PC-9 (cell line): ENCODE measurements at regions not wholly inside any gene's neighbourhood (a gene's known extent, or its start where the extent isn't known, plus 50 kb on each side); places are given as distances from the start of the nearest gene placed in this dataset.

Experiments
- BruUV-seq: library from RNA; stranded (reverse); fragments of 400-500 nt; replicated peaks from 2 replicates; lab custom pipeline; 2021; lab: Mats Ljungman, UMichigan
- CTCF ChIA-PET: fragments of 300-600 bp; sonication (Branson Sonifier 250); formaldehyde crosslinking; loops from one replicate; lab custom pipeline; 2022; ENCODE audit warnings: antibody characterized with exemption; lab: Charles Lee
- POLR2A ChIA-PET: fragments of 300-600 bp; sonication (Branson Sonifier 250); formaldehyde crosslinking; loops from one replicate; lab custom pipeline; 2022; ENCODE audit warnings: antibody characterized with exemption; ENCODE audit not compliant: unreplicated experiment; lab: Charles Lee
- DNase-seq, 2 experiments: peaks; one replicate each; pipeline versions ENCODE4 v3.0.0 to v3.0.0-alpha.2; 2015 to 2022; ENCODE audit warnings: mixed read lengths in 1 of 2
- H2AFZ ChIP-seq: fragments of 200-600 bp; sonication (generic); 2 replicates; pipeline ENCODE4 v1.8.1; 2017; ENCODE audit warnings: antibody characterized with exemption
- H3F3A ChIP-seq: fragments of 200-600 bp; sonication (generic); 2 replicates; pipeline ENCODE4 v1.8.1; 2017; ENCODE audit warnings: antibody characterized with exemption, mild to moderate bottlenecking, low read depth; ENCODE audit not compliant: insufficient read depth
- H3K27ac ChIP-seq: fragments of 200-600 bp; sonication (generic); 2 replicates; pipeline ENCODE4 v1.6.1; 2016; ENCODE audit warnings: mixed run types
- H3K27me3 ChIP-seq: fragments of 200-600 bp; sonication (generic); 2 replicates; pipeline ENCODE4 v1.6.1; 2016; ENCODE audit warnings: low read depth, mixed run types; ENCODE audit not compliant: insufficient read depth
- H3K36me3 ChIP-seq: fragments of 200-600 bp; sonication (generic); 2 replicates; pipeline ENCODE4 v1.6.1; 2016; ENCODE audit warnings: low read depth, mixed run types
- H3K4me1 ChIP-seq: fragments of 200-600 bp; sonication (generic); replicated peaks from 2 replicates; pipeline ENCODE4 v1.6.1; 2016; ENCODE audit warnings: mixed run types; ENCODE audit not compliant: insufficient read depth
- H3K4me2 ChIP-seq: fragments of 200-600 bp; sonication (generic); 2 replicates; pipeline ENCODE4 v1.6.1; 2017; ENCODE audit warnings: mixed run types
- H3K4me3 ChIP-seq: fragments of 200-600 bp; sonication (generic); 2 replicates; pipeline ENCODE4 v1.6.1; 2016; ENCODE audit warnings: mixed run types
- H3K79me2 ChIP-seq: fragments of 200-600 bp; sonication (generic); 2 replicates; pipeline ENCODE4 v1.6.1; 2017; ENCODE audit warnings: low read depth, mixed run types
- H3K9me2 ChIP-seq: fragments of 200-600 bp; sonication (generic); 2 replicates; pipeline ENCODE4 v1.8.1; 2017; ENCODE audit warnings: mild to moderate bottlenecking; ENCODE audit not compliant: insufficient read depth
- H3K9me3 ChIP-seq: fragments of 200-600 bp; sonication (generic); 2 replicates; pipeline ENCODE4 v1.8.1; 2016; ENCODE audit warnings: low read depth; ENCODE audit not compliant: insufficient read depth
- H4K20me1 ChIP-seq: fragments of 200-600 bp; sonication (generic); 2 replicates; pipeline ENCODE4 v1.8.1; 2017; ENCODE audit not compliant: insufficient read depth
- EZH2 ChIP-seq: fragments of 200-600 bp; sonication (generic); IDR thresholded peaks from 2 replicates; pipeline ENCODE4 v1.8.0; 2017; ENCODE audit warnings: antibody characterized with exemption, low read depth
- intact Hi-C: fragments of 100-400 bp; cut with micrococcal nuclease; formaldehyde crosslinking; loops from one replicate; pipeline ENCODE4 v1.10.0; 2022; ENCODE audit not compliant: unreplicated experiment
- TF ChIP-seq, protein P1 (sequence below): fragments of 200-600 bp; sonication (generic); conservative IDR thresholded peaks from 2 replicates; pipeline ENCODE4 v1.6.1; 2017; ENCODE audit warnings: mixed run types, antibody characterized with exemption, mild to moderate bottlenecking, moderate library complexity

DNA sequence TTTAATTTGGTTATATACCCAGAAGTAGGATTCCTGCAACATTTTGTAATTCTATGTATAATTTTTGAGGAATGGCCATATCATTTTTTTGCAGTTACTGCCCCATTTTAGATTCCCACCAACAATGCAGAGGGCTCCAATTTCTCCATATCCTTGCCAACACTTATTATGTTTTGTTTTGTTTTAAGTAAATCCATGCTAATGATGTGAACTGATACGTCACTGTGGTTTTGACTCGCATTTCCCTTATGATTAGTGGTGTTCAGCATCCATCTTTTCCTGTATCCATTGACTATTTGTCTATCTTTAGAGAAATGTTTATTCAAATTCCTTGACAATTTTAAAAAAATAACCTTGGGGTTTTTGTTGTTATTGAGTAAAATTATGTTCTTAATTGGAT is 826.4 kb downstream of the CDH11 start:
- H3K9me3 ChIP-seq, result no peaks in the 10 kb centered on the region

DNA sequence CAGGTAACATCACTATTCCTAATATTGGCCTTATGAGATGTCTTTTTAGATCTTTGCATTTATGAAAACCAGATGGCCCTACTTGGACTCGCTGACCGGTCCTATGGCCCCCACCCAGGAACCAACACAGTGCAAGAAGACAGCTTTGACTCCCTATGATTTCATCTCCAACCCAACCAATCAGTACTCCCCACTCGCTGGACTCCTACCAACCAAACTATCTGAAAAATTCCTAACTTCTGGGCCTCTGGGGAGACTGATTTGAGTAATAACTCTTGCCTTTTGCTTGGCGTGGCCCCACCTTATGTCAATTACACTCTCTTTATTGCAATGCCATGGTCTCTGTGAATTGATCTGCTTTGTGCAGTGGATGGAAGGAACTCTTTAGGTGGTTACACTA is 828.9 kb downstream of the CDH11 start:
- Histone ChIP-seq H3K9me2 (no peaks in the 10 kb centered on the region), H2AFZ (no peak overlapping the region), H3K4me2 (no peak overlapping the region), H4K20me1 (no peaks in the 10 kb centered on the region), H3K4me3 (no peak overlapping the region), H3K79me2 (no peaks in the 10 kb centered on the region), H3F3A (no peaks in the 10 kb centered on the region), H3K4me1 (no peaks in the 10 kb centered on the region), H3K36me3 (no peaks in the 10 kb centered on the region), H3K27me3 (no peaks in the 10 kb centered on the region), H3K27ac (no peak overlapping the region), H3K9me3 (no peaks in the 10 kb centered on the region)
- no peak for TF ChIP-seq EZH2
- TF ChIP-seq, protein P1, sequence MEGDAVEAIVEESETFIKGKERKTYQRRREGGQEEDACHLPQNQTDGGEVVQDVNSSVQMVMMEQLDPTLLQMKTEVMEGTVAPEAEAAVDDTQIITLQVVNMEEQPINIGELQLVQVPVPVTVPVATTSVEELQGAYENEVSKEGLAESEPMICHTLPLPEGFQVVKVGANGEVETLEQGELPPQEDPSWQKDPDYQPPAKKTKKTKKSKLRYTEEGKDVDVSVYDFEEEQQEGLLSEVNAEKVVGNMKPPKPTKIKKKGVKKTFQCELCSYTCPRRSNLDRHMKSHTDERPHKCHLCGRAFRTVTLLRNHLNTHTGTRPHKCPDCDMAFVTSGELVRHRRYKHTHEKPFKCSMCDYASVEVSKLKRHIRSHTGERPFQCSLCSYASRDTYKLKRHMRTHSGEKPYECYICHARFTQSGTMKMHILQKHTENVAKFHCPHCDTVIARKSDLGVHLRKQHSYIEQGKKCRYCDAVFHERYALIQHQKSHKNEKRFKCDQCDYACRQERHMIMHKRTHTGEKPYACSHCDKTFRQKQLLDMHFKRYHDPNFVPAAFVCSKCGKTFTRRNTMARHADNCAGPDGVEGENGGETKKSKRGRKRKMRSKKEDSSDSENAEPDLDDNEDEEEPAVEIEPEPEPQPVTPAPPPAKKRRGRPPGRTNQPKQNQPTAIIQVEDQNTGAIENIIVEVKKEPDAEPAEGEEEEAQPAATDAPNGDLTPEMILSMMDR, result no peak
- no peak for DNase-seq
- BruUV-seq, result no TSS peak
- ChIA-PET CTCF (no interaction called here), POLR2A (no interaction called here)
- intact Hi-C loops, result no loop called here

More for the DNA sequence above, 826.4 kb downstream of the CDH11 start:
- no peaks in the 10 kb centered on the region for H3K4me1 ChIP-seq
- ChIA-PET CTCF (interaction anchor here (0.6 kb wide), 1 partner anchor 1599 kb away, joined by 10 read pairs; no protein-coding TSS in a partner anchor), POLR2A (no interaction called here)
- H3K27ac ChIP-seq, result no peak overlapping the region
- no peak overlapping the region for H2AFZ ChIP-seq
- no TSS peak for BruUV-seq
- H3K4me2 ChIP-seq, result no peak overlapping the region
- no peaks in the 10 kb centered on the region for H3F3A ChIP-seq
- H3K36me3 ChIP-seq, result no peaks in the 10 kb centered on the region
- H3K27me3 ChIP-seq, result no peaks in the 10 kb centered on the region
- H3K9me2 ChIP-seq, result no peaks in the 10 kb centered on the region
- no peak for DNase-seq
- H3K79me2 ChIP-seq, result no peaks in the 10 kb centered on the region
- TF ChIP-seq, protein P1, result no peak
- no peak for TF ChIP-seq EZH2
- intact Hi-C loops, result no loop called here
- H3K4me3 ChIP-seq, result no peak overlapping the region
- no peaks in the 10 kb centered on the region for H4K20me1 ChIP-seq

DNA sequence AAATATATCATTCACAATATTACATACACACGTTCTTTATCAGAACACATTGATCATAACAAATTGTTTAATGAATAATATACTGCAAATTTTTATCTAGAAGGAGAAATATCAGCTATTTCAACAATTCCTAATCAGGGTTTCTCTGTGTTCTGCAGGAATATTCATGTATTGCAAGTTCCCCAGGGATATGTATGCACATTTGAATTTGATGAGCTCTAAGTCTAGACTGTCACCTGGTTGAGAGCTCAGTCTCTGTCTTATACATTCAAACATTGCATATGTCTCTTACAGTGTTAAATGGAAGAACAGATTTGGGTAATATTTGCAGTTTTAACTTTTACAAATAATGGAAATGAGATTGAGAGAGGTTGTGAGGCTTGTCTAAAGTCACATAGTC is 829.7 kb downstream of the CDH11 start:
- no peaks in the 10 kb centered on the region for H3K79me2 ChIP-seq
- POLR2A ChIA-PET, result no interaction called here
- no TSS peak for BruUV-seq
- no peaks in the 10 kb centered on the region for H3K4me1 ChIP-seq
- H3K4me2 ChIP-seq, result no peak overlapping the region
- no peaks in the 10 kb centered on the region for H3K9me2 ChIP-seq
- no peak overlapping the region for H3K4me3 ChIP-seq
- no peaks in the 10 kb centered on the region for H3K9me3 ChIP-seq
- intact Hi-C loops, result no loop called here
- no peaks in the 10 kb centered on the region for H4K20me1 ChIP-seq
- DNase-seq, result no peak
- H3F3A ChIP-seq, result no peaks in the 10 kb centered on the region
- H3K27me3 ChIP-seq, result no peaks in the 10 kb centered on the region
- no peaks in the 10 kb centered on the region for H3K36me3 ChIP-seq
- H3K27ac ChIP-seq, result no peak overlapping the region
- H2AFZ ChIP-seq, result no peak overlapping the region
- CTCF ChIA-PET, result no interaction called here
- TF ChIP-seq, protein P1, result no peak
